HCT116 (cell line): ENCODE measurements at regions not wholly inside any gene's neighbourhood (a gene's known extent, or its start where the extent isn't known, plus 50 kb on each side); places are given as distances from the start of the nearest gene placed in this dataset.

Source experiments
- ATAC-seq: fragments of 200-7000 bp; cut with Tn5 transposase; 2 replicates; pipeline ENCODE4 v1.9.1; 2020; ENCODE audit warnings: mild to moderate bottlenecking, moderate library complexity
- BruUV-seq: library from RNA; stranded (reverse); fragments of 400-500 nt; replicated peaks from 2 replicates; lab custom pipeline; 2021; lab: Mats Ljungman, UMichigan
- CTCF ChIA-PET: fragments of 300-600 bp; sonication (Branson Sonifier 250); formaldehyde crosslinking; loops from one replicate; lab custom pipeline; 2021; ENCODE audit warnings: antibody characterized with exemption; lab: Charles Lee
- POLR2A ChIA-PET: fragments of 300-600, 350-600 bp; sonication (Branson Sonifier 250); formaldehyde crosslinking; loops from one replicate; lab custom pipeline; 2021; ENCODE audit warnings: antibody characterized with exemption; lab: Charles Lee
- RAD21 ChIA-PET, 2 experiments: fragments of 300-600 bp; sonication (Branson Sonifier 250); formaldehyde crosslinking; loops; one replicate each; lab custom pipeline; 2023; ENCODE audit warnings: low total read pairs in 2 of 2; ENCODE audit not compliant: uncharacterized antibody in 2 of 2, unreplicated experiment in 2 of 2, low non-redundant PET in 1 of 2; lab: Charles Lee
- DNase-seq: peaks from one replicate; pipeline ENCODE4 v3.0.0-alpha.2; 2010; ENCODE audit warnings: low read depth, low spot score
- H2AFZ ChIP-seq: fragments of 200-600 bp; shearing (Covaris generic), sonication (generic); 2 replicates; pipeline ENCODE4 v1.6.1; 2017; ENCODE audit warnings: low read depth, mixed run types, mixed read lengths, antibody characterized with exemption, low read length; ENCODE audit not compliant: poor library complexity, severe bottlenecking
- H3K27ac ChIP-seq: 2 replicates; pipeline ENCODE4 v1.5.1; 2012; ENCODE audit warnings: low read depth, low read length
- H3K27me3 ChIP-seq: fragments of 200-600 bp; sonication (generic); 2 replicates; pipeline ENCODE4 v1.6.1; 2016; ENCODE audit warnings: mixed run types, low read length, mixed read lengths; ENCODE audit not compliant: insufficient read depth
- H3K36me3 ChIP-seq, 2 experiments: fragments of 200-500 bp in 1 of 2; fragments of 200-600 bp in 1 of 2; sonication (Bioruptor generic) in 1 of 2; sonication (generic) in 1 of 2; 2 replicates each; pipeline versions ENCODE4 v1.5.1 to v1.6.1; 2014 to 2016; ENCODE audit warnings: low read length in 2 of 2, inconsistent platforms in 1 of 2, mixed read lengths in 1 of 2, mixed run types in 1 of 2; ENCODE audit not compliant: insufficient read depth in 2 of 2, control insufficient read depth in 1 of 2
- H3K4me1 ChIP-seq, 2 experiments: fragments of 200-600 bp in 1 of 2; sonication (generic) in 1 of 2; 2 replicates each; pipeline versions ENCODE4 v1.5.1 to v1.6.1; 2012 to 2017; ENCODE audit warnings: low read length in 2 of 2, inconsistent platforms in 1 of 2, mild to moderate bottlenecking in 1 of 2, mixed read lengths in 1 of 2, mixed run types in 1 of 2, moderate library complexity in 1 of 2; ENCODE audit not compliant: insufficient read depth in 2 of 2, control insufficient read depth in 1 of 2
- H3K4me2 ChIP-seq: fragments of 200-600 bp; sonication (generic); 2 replicates; pipeline ENCODE4 v1.6.1; 2017; ENCODE audit warnings: mixed run types, low read length, mixed read lengths
- H3K4me3 ChIP-seq, 2 experiments: fragments of 200-600 bp in 1 of 2; sonication (generic) in 1 of 2; replicated peaks in 1 of 2; 2 replicates each; pipeline ENCODE4 v1.5.1; 2011 to 2016; ENCODE audit warnings: low read length in 2 of 2, control low read depth in 1 of 2, low read depth in 1 of 2, mild to moderate bottlenecking in 1 of 2, mixed read lengths in 1 of 2, mixed run types in 1 of 2
- H3K79me2 ChIP-seq: fragments of 200-600 bp; sonication (generic); 2 replicates; pipeline ENCODE4 v1.6.1; 2017; ENCODE audit warnings: mild to moderate bottlenecking, mixed run types, low read length, moderate library complexity, mixed read lengths; ENCODE audit not compliant: insufficient read depth
- H3K9ac ChIP-seq: fragments of 200-600 bp; sonication (generic); 2 replicates; pipeline ENCODE4 v1.6.1; 2016; ENCODE audit warnings: low read length, mixed read lengths
- H3K9me2 ChIP-seq: fragments of 200-600 bp; sonication (generic), shearing (Covaris generic); 2 replicates; pipeline ENCODE4 v1.6.1; 2017; ENCODE audit warnings: mixed run types, mild to moderate bottlenecking, moderate library complexity; ENCODE audit not compliant: insufficient read depth
- H3K9me3 ChIP-seq, 2 experiments: fragments of 200-500 bp in 1 of 2; fragments of 200-600 bp in 1 of 2; sonication (Bioruptor generic) in 1 of 2; sonication (generic) in 1 of 2; 2 replicates each; pipeline ENCODE4 v1.6.1; 2014 to 2017; ENCODE audit warnings: low read length in 2 of 2, mixed read lengths in 2 of 2, inconsistent platforms in 1 of 2, low read depth in 1 of 2, mild to moderate bottlenecking in 1 of 2, mixed run types in 1 of 2, moderate library complexity in 1 of 2; ENCODE audit not compliant: control insufficient read depth in 1 of 2, insufficient read depth in 1 of 2
- H4K20me1 ChIP-seq: fragments of 200-600 bp; sonication (generic), shearing (Covaris generic); 2 replicates; pipeline ENCODE4 v1.6.1; 2017; ENCODE audit warnings: mixed run types, mild to moderate bottlenecking, moderate library complexity; ENCODE audit not compliant: insufficient read depth
- CBX3 ChIP-seq: IDR thresholded peaks from 2 replicates; pipeline ENCODE4 v1.6.1; 2012; ENCODE audit warnings: low read depth
- CEBPB ChIP-seq: IDR thresholded peaks from 2 replicates; pipeline ENCODE4 v1.6.1; 2012; ENCODE audit warnings: low read depth
- CTCF ChIP-seq, 3 experiments: fragments of 200-600 bp in 1 of 3; sonication (generic) in 1 of 3; IDR thresholded peaks in 2 of 3; conservative IDR thresholded peaks in 1 of 3; 2 replicates each; pipeline ENCODE4 v1.5.1; 2012 to 2017; ENCODE audit warnings: low read depth in 2 of 3, low read length in 2 of 3, antibody characterized with exemption in 1 of 3, borderline replicate concordance in 1 of 3, control low read depth in 1 of 3, mild to moderate bottlenecking in 1 of 3, mixed read lengths in 1 of 3, mixed run types in 1 of 3, moderate library complexity in 1 of 3; ENCODE audit not compliant: insufficient read depth in 1 of 3
- ELF1 ChIP-seq: IDR thresholded peaks from 2 replicates; pipeline ENCODE4 v1.6.1; 2012; ENCODE audit warnings: low read depth, borderline replicate concordance
- EZH2phosphoT487 ChIP-seq: fragments of 200-600 bp; IDR thresholded peaks from 2 replicates; pipeline ENCODE4 v1.6.1; 2018; ENCODE audit warnings: antibody characterized with exemption, borderline replicate concordance
- SIN3A ChIP-seq: IDR thresholded peaks from 2 replicates; pipeline ENCODE4 v1.6.1; 2012; ENCODE audit warnings: low read depth
- SP1 ChIP-seq: IDR thresholded peaks from 2 replicates; pipeline ENCODE4 v1.6.1; 2012; ENCODE audit warnings: low read depth
- SRF ChIP-seq: IDR thresholded peaks from 2 replicates; pipeline ENCODE4 v1.6.1; 2012; ENCODE audit warnings: low read depth
- YY1 ChIP-seq: IDR thresholded peaks from 2 replicates; pipeline ENCODE4 v1.6.1; 2011; ENCODE audit warnings: low read length, low read depth, moderate library complexity, mild to moderate bottlenecking; ENCODE audit not compliant: insufficient replicate concordance; ENCODE audit errors: extremely low read depth
- ZFX ChIP-seq: fragments of 450-650 bp; IDR thresholded peaks from 2 replicates; pipeline ENCODE4 v1.6.1; 2017
- ZNF274 ChIP-seq: fragments of 200-500 bp; sonication (Bioruptor generic); IDR thresholded peaks from 2 replicates; pipeline ENCODE4 v1.6.1; 2014; ENCODE audit warnings: mild to moderate bottlenecking, low read depth, low read length, inconsistent platforms
- intact Hi-C: fragments of 100-400 bp; cut with micrococcal nuclease; formaldehyde crosslinking; loops from 2 replicates; pipeline ENCODE4 v1.10.0; 2022
- TF ChIP-seq, protein P1 (sequence below): IDR thresholded peaks from 2 replicates; pipeline ENCODE4 v1.6.1; 2012
- TF ChIP-seq, protein P2 (sequence below): IDR thresholded peaks from 2 replicates; pipeline ENCODE4 v1.6.1; 2012
- TF ChIP-seq, protein P3 (sequence below): IDR thresholded peaks from 2 replicates; pipeline ENCODE4 v1.6.1; 2011; ENCODE audit warnings: mild to moderate bottlenecking, low read length, moderate library complexity; ENCODE audit not compliant: insufficient replicate concordance; ENCODE audit errors: extremely low read depth
- TF ChIP-seq, protein P4 (sequence below): IDR thresholded peaks from 2 replicates; pipeline ENCODE4 v1.6.1; 2012; ENCODE audit warnings: low read depth

DNA sequence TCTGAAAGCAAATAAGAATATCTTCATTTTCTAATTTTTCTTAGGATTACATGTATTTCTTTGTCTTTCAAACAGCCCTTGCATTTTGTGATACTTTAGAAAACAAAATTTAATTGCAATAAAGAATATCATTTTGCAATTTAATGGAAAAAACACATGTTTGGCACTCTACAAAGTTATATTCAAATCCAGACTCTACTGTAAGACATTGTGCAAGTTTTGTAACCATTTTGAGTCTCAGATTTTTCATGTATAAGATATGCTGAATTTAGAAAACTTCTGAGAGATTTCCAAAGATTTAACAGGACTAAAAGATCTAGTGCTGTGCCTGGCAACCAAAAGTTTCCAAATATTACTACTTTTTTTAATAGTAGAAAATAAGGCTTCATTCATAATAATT is 187.1 kb upstream of the AGTR1 start:
- H3K4me2 ChIP-seq, result no peak overlapping the region
- ATAC-seq (no peak), DNase-seq (no peak)
- no TSS peak for BruUV-seq
- H3K36me3 ChIP-seq, result no peaks in the 10 kb centered on the region
- no peaks in the 10 kb centered on the region for H3K4me1 ChIP-seq
- H3K27me3 ChIP-seq, result no peaks in the 10 kb centered on the region
- ChIA-PET CTCF (no interaction called here), POLR2A (no interaction called here), RAD21 (no interaction called here)
- H3K9me3 ChIP-seq, result no peaks in the 10 kb centered on the region
- no peak overlapping the region for H3K27ac ChIP-seq
- no peaks in the 10 kb centered on the region for H3K79me2 ChIP-seq
- intact Hi-C loops, result no loop called here
- H3K9me2 ChIP-seq, result no peaks in the 10 kb centered on the region; the same call in 1 of the 2 replicates
- no peak overlapping the region for H3K4me3 ChIP-seq
- TF ChIP-seq ZNF274, result no peak
- TF ChIP-seq CTCF (IDR thresholded peaks at IDR 0.05 in 2 of 3, conservative IDR thresholded peaks at IDR 0.05 in 1 of 3; ENCODE audit: borderline replicate concordance in 1 of 3, insufficient read depth in 1 of 3, low read depth in 2 of 3, low read length in 2 of 3), result no peak
- TF ChIP-seq, protein P1, sequence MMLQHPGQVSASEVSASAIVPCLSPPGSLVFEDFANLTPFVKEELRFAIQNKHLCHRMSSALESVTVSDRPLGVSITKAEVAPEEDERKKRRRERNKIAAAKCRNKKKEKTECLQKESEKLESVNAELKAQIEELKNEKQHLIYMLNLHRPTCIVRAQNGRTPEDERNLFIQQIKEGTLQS, result no peak
- no peak for TF ChIP-seq ZFX
- no peak for TF ChIP-seq SP1
- TF ChIP-seq EZH2phosphoT487, result no peak
- no peak for TF ChIP-seq YY1
- no peak for TF ChIP-seq ELF1
- no peak for TF ChIP-seq CEBPB
- no peak for TF ChIP-seq SRF
- TF ChIP-seq, protein P2, sequence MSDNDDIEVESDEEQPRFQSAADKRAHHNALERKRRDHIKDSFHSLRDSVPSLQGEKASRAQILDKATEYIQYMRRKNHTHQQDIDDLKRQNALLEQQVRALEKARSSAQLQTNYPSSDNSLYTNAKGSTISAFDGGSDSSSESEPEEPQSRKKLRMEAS, result no peak
- TF ChIP-seq, protein P3, sequence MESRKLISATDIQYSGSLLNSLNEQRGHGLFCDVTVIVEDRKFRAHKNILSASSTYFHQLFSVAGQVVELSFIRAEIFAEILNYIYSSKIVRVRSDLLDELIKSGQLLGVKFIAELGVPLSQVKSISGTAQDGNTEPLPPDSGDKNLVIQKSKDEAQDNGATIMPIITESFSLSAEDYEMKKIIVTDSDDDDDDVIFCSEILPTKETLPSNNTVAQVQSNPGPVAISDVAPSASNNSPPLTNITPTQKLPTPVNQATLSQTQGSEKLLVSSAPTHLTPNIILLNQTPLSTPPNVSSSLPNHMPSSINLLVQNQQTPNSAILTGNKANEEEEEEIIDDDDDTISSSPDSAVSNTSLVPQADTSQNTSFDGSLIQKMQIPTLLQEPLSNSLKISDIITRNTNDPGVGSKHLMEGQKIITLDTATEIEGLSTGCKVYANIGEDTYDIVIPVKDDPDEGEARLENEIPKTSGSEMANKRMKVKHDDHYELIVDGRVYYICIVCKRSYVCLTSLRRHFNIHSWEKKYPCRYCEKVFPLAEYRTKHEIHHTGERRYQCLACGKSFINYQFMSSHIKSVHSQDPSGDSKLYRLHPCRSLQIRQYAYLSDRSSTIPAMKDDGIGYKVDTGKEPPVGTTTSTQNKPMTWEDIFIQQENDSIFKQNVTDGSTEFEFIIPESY, result no peak
- no peak for TF ChIP-seq CBX3
- TF ChIP-seq, protein P4, sequence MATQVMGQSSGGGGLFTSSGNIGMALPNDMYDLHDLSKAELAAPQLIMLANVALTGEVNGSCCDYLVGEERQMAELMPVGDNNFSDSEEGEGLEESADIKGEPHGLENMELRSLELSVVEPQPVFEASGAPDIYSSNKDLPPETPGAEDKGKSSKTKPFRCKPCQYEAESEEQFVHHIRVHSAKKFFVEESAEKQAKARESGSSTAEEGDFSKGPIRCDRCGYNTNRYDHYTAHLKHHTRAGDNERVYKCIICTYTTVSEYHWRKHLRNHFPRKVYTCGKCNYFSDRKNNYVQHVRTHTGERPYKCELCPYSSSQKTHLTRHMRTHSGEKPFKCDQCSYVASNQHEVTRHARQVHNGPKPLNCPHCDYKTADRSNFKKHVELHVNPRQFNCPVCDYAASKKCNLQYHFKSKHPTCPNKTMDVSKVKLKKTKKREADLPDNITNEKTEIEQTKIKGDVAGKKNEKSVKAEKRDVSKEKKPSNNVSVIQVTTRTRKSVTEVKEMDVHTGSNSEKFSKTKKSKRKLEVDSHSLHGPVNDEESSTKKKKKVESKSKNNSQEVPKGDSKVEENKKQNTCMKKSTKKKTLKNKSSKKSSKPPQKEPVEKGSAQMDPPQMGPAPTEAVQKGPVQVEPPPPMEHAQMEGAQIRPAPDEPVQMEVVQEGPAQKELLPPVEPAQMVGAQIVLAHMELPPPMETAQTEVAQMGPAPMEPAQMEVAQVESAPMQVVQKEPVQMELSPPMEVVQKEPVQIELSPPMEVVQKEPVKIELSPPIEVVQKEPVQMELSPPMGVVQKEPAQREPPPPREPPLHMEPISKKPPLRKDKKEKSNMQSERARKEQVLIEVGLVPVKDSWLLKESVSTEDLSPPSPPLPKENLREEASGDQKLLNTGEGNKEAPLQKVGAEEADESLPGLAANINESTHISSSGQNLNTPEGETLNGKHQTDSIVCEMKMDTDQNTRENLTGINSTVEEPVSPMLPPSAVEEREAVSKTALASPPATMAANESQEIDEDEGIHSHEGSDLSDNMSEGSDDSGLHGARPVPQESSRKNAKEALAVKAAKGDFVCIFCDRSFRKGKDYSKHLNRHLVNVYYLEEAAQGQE, result no peak
- TF ChIP-seq SIN3A, result no peak
- H2AFZ ChIP-seq, result no peak overlapping the region
- no peak overlapping the region for H3K9ac ChIP-seq
- no peaks in the 10 kb centered on the region; the same call in 1 of the 2 replicates for H4K20me1 ChIP-seq
